GM21390 (cell line): ENCODE measurements at regions not wholly inside any gene's neighbourhood (a gene's known extent, or its start where the extent isn't known, plus 50 kb on each side); places are given as distances from the start of the nearest gene placed in this dataset.
A peak's percentile ranks its signal among the peaks of the same experiment; 100 is the strongest.

Experiments used
- ATAC-seq: cut with Tn5 transposase; IDR thresholded peaks from one replicate; pipeline ENCODE4 v1.9.1; 2021; ENCODE audit not compliant: unreplicated experiment

DNA sequence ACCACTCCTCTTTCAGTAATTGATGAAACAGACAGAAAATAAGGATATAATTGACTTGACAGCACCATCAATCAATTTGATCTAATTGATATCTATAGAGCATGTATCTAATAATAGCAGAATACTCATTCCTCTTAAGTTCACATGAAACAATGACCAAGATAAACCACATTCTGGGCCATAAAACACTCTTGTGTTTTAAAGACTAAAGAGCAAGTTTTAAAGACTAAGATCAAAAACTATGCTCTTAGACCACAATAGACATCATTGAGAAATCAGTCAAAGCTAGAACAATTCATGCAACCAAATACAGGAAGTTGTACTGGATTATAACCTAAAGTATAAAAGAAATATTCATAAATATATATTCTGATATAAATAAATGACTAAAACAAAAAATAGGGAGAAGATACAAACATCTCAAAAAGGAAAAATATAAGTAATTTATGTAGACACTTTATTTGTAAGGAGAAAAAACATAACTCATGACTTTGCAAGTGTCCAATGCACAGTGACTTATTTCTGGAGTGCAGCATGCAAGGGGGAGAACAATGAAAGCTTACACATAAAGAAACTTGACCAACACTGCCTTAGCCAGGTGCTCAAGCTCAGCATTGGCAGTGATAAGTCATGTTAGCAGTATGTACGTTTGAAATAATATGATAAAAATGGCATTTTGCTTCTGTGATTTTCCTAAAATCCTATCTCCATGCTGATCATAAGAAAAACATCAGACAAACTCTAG lies 312.7 kb upstream of the IGFBP3 start:
- ATAC-seq = peak; percentile 85

DNA sequence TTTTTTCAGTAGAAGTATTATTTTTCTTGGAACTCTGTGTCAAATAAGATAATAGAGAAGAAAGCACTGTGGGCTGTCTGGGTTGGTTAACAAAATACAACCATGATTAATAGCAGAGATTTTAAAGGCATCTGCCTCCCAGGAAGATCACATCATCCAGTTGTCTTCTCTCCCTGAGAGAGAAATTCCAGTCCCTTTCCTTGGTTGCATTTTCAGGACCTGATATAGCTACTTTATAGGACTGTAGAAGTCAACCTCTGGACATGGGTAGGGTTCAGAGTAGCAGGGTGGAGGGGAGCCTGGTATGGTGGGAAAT lies 309.9 kb upstream of the IGFBP3 start:
- no peak for ATAC-seq

DNA sequence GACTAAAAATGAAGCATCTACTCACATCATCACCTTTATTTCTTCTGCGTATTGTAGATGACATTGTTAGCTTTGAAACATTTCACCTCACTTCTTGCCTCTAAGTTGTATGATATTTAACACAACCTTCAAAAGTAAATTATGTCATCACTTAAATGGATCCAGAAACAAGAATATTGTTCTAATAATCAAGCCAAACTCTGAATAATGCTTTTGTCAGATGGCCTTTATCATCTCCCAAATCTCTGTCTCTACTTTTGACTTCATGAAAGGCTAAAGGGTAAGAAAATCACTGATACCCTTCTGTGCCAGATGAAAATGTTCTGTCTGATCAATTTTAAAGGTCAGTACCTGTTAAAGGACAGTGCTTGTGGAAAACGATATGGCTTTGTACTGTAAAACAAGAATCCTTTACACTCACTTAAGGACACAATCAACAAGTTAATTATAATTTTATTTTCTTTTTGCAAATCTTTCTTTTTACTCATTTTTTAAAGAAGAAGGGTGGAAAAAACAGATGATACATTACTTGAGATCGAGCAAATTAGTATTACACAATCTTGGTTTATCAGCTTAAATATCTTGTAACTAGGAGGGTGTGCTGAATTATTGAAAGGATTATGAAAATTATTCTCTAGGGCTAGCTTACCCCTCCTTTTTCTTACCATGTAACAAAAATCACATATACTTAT lies 309.4 kb upstream of the IGFBP3 start:
- ATAC-seq = no peak

DNA sequence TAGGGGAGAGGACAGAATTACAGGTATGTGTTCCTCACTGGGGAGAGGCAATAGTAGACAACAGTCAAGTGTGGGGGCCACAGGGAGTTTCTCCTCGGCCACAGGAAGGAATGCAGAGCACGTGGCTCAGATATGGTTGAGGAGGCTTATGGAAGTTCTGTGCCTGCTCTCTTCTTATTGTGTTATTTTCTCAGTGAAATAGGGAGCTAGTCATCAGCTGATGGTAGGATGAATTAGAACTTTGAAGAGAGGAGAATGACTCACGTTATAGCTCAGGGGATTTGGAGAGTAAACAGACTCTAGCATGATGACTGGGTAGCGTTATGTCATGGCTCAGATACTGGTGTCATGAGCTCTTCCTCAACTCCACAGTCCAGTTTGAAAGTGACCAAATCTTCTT lies 308.3 kb upstream of the IGFBP3 start:
- no peak for ATAC-seq

DNA sequence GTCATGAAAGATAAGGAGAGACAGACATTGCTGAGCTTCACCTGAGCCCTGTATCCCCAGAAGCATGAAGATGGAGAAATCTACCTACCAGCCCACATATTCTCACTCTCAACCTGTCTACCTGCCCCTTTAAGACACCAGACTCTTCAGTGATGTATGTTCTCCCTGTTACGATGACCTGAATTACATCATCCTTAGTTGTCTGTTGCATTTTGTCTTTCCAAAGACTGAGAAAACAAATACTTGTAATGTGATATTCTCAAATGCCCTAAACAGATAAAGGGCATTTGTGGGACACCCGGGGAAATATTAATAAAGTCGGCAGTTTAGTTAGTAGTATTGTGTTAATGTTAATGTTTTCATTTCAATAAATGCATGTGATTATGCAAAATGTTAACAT lies 305.8 kb upstream of the IGFBP3 start:
- no peak for ATAC-seq

DNA sequence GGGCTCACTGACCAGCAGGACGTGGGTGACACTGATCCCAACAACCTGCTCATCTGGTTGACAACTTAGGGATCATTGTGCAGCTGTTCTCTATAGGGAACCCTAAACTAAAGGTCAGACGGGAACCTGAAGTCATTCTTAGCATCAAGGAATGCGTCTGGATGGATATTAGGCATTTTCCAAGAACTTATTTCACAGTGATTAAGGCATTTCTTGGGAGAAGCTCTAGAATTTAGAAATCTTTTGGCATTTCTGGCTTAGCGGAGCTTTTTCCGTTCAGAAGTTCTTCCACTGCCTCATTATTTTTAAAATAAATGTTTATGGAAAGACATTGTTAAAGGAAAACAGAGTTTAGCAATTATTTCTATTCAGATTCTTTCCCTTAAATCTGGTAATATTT lies 303.3 kb upstream of the IGFBP3 start:
- no peak for ATAC-seq

DNA sequence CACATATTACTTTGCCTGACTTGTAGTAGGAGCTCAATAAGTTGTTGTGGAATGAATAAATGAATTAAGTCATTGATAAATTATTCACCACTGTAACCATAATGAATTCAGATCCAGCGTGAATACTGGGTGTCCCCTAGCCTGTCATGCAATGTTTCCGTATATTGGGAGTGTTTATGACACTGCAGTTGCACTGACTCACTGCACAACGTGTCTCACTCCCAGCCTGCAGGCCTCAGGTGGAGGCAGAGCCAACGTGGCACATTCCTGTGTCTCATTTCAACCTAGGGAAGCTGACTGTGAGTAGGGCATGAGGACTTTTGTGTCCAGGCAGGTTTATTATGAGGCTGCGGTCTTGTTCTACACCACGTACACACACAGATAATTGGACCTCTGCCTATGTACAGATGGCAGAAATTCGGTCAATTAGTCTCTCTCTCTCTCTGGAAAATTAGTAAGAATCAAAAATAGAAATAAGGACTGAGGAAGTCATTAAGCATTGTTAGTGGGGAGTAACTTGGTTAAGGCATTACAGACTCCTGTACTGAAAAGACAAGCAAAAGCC lies 299.1 kb upstream of the IGFBP3 start:
- no peak for ATAC-seq

DNA sequence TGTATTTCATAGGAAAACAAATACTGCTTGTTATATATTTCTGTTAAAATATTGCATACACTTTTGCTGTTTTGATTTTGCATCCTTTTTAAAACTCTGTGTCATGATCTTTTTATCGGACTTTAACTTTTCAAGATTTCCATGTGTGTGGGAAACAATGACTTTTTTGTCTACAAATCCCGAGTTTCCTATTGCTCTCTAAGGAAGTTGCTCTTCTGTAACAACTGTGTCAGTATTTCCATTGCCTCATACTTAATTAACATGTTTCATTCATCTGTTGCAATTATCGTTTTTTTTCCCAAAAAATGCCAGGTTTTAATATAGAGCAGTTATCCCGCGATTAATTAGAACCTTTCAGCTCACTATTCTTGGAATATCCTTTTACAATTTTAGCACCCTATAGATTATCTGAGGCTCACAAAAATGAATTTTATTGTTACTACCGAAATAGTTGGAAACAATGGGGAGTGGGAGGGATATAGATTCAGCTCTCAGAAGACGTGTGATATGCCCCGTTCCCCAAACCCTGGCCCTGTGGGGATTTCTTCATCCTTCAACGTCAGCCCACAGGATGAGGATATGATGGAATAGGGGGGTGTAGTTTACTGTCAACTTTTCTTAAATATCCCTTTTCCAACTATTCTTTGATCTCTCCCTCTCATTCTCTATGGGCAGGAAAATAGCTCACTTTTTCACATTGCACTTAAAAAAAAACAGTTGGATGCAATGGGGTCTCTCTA lies 297.6 kb upstream of the IGFBP3 start:
- ATAC-seq = no peak

DNA sequence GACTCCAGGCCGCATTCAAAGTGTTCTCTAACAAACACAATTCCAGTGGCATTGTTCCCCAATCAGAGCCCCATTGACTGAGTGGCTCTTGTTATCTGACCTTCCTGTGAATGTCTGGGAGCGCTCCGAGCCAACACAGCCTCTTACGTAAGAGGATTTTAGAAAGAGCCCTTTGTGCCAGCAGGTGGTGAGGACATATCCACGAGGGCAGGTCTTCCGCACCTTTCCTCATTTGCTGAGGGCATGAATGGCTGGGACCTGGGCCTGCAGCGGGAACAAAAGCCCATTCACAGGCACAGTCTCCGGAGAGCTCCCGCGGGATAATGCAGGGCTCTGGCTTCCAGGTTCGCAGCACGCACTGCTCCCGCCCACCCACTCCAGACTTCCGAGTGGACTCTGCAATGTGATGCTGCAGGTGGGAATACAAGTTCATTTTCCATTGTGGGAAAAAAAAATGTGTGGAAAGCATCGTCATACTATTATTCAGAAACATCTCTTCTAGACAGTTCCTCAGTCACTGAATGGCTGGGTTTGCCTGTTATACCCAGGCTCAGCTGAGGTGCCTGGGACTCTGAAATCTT lies 295.0 kb upstream of the IGFBP3 start:
- no peak for ATAC-seq

DNA sequence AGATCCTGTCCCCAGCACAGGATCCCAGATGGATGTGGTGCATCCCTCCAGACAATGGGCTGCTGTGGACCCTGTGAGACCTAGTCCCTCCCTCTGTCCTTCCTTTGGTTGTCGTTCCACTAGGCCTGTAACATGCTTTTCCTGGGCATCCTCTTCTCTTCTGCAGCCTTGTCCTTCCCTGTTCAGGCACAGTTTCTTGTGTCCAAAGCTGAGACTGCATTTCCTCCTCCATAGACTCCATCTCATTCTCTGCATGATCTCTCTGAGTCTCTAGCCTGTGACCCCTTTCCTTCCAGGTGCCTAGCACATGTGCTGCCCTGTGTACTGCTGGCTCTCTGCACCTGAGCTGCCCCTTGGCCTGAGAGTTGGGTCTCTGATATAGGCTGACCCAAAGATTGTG lies 293.5 kb upstream of the IGFBP3 start:
- ATAC-seq = no peak

DNA sequence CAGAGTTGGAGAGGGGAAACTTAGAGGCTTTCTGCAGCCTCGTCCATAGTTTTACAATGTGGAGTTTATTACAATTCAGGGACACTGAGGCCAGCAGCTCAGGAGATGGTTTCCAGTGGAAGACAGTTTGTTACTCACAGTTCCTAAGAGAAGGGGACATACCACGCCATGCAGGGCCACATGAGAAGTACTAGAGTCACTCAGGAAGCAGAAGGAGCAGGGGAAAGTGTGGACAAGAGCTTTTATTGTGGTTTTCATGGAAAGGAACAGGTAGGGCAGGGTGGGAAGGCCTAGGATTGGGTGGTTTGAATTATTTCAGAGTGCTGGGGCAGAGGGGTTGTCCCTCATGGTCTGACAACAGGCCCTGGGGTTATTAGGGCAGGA lies 292.1 kb upstream of the IGFBP3 start:
- ATAC-seq = no peak

DNA sequence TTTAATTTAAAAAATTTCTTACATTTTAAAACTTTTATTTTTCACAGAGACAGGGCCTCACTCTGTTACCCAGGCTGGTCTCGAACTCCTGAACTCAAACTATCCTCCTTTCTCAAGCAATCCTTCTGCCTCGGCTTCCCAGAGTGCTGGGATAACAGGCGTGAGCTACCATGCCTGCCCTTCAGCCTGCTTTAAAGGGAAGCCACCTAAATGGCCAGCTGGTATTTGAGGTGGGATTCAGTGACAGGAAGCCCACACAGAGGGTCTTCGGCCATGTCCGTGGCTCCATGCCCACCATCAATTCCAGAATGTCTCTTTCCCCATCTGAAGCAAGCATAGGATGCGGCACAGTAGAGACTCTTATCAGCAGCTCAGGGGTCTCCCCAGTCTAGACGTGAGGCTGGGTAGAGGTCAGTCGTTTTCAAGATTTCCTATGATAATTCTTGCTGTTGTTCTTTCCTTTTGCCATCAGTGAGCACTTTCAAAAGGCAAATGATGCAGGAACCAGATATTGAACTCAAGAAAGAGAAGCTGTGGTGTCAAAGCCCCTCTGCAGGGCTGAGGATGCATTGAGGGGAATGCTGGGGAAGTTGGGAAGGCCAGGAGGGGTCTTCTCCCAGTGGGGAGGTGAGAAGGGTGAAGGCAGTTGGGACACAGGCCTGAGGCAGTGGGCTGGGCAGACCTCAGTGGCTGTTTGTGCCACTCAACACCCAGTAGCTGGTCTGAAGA lies 291.5 kb upstream of the IGFBP3 start:
- ATAC-seq = no peak

DNA sequence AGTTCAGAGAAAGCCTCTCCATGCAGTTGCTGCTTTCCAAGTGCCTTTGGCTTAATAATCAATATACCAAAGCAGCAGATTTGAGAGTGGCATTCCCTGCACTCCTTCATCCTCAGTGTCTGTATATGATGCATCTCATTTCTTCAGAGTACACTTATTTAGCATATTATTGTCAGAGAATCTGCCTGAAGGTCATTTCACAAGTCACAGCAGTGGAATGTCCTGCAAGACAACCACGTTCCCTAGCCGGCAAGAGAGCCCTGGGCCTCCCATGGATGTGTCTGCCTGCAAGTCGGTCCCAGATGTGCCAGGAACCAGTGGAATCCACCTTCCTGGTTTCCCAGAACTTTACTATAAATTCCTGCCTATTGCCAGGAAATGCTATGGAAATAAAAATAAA lies 289.4 kb upstream of the IGFBP3 start:
- no peak for ATAC-seq

DNA sequence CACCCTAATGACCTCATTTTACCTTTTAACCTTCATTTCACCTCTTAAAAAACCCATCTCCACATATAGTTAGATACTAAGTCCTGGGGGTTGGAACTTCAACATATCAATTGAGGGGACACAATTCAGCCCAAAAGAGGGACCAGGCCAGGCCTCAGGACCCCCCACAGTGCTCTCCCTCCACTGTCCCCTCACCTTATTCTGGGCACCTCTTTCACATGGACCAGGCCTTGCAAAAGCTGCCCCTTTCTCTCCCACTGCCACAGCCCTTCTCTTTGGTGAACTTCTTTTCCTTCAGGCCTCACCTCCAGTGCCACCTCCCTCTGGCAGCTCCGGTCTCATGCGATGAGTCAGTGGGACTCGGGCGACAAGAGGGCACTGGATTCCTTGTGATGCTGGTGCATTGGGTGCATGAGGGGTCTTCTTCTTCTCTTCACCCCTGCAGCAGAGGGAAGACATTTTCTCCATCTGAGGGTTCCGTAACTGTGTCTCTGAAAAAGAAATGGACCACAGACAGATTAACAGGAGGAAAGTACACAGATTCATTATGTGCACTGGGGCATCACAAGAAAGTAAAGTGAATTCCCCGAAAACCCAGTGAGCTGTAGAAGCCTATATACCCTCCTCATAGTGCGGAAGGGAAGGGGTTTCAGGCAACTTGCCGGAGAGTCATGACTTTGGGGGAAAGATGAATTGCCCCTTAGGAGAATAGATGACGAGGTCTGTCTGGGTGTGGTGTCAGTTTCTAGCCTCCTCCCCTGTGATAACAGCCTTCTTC lies 288.7 kb upstream of the IGFBP3 start:
- ATAC-seq = no peak

DNA sequence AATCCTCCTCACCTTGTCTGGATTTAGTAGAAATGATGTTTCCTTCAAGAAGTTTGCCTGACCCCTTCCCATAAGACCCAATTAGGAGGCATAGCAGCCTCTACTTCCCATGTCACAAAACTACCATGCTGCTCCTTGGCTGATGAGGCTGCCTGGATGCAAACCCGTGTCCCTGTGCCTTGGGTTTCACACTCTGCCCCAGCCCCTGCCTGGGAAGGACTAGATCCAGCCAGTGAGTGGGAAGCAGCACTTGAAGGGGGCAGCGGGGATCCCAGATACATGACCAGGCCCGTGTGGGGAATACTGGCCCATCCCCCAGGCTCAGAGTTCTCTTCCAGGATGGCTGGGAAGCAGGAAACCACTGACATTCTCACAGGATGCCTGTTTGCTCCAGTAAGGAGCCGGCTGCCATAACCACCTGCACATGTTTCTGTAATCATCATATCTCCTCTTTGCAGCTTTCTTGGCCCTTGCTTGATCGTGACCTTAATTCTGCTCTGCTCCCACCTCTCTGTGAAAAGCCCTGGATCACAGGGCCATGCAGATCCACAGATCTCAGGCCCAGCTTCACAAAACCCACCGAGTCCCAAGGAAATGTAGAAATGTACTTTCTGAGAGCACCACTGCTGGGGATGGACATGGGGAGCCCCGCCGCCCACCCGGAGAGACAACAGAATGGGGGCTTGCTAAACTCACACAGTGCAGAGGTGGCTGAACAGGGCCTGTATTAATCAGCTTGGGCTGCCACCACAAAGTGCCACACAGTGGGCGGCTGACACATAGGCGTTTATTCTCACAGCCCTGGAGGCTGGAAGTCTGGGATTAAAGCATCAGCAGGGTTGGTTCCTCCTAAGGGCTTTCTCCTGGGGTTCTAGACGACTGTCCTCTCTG lies 287.8 kb upstream of the IGFBP3 start:
- no peak for ATAC-seq

DNA sequence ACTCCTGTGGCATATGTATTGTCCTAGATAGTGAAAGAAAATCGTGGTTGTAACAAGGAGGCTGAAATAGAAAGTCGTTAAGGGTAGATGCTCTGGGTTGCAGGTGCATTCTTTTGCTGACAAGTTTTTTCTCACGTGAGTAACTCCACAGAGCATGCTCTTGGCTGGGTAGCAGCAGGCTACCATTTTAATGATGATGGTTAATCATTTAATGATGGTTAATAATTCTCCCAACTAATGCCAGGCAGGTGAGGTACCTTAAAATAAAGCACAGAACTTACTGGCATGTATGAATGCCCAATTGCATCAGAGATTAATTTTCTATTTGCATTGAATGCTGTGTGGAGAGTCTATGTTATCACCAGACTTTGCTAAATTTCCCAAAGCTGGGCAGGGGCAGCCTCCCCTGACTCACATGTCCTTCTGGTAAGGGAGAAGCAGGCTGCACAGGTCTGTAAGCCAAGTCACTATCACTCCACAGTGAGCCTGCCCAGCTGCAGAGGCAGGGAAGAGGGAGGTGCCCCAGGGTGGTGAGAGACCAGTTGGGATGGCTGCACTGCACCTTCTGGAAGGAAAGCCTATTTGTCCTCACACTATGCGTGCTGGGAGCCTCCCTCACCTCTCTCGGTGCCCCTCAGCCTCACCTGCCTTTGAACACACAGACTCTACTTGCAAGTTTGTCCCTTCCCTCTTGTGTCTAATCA lies 287.0 kb upstream of the IGFBP3 start:
- ATAC-seq = no peak

DNA sequence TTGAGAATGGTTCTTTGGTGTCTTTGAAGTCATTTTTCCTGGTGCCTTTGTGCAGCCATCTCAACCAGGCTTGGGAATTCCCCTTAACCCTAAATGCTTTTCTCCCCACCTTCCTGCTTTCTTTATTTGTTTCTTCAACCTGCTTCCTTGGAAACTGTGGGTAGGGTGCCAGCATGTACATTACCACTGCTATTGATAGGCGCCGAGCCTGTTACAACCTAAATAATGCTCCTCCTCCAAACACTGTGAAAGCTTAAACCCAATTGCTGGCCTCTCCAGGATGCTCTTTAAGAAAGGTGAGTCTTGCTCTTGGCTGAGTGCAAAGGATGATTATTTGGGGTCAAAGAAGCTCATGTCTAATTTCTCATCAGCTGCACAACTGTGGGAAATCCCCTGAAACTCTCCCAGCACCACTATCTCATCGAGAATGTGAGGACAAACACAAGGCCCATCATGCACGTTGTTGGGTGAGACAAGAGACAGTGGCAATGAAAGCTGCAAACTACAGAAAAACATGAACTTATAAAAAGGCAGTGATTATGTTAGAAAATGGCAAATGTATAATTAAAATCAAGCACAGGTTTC lies 285.5 kb upstream of the IGFBP3 start:
- ATAC-seq = no peak

DNA sequence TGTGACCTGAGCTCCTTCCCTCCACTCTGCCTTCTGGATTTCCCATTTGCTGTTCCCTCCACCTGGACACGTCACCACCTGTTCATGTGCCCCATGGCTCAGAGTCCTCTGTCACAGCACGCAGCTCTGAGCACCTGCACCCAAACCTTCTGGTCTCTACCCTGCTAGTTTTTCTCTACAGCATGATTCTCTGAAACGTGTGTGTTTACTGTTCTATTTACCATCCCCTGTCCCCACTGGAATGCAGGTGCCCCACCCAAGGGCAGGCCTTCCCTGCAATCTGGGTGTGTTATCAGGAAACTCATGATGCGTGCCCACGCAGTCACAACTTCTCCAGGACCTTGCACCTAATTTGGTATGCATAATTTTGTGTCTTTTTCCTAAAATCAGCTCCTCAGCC lies 284.4 kb upstream of the IGFBP3 start:
- ATAC-seq = no peak
